NCI-H1092 treated with DMSO at 0.1 percent for 48 hours (cell line): ENCODE measurements at regions not wholly inside any gene's neighbourhood (a gene's known extent, or its start where the extent isn't known, plus 50 kb on each side); places are given as distances from the start of the nearest gene placed in this dataset.

ENCODE experiments used
- DNase-seq: peaks from one replicate; lab custom pipeline; 2025; lab: John Stamatoyannopoulos, UW

GRCh38 chr22:47228767-47229166 is 466.3 kb downstream of the TBC1D22A start:
- DNase-seq, result no peak

- no peak for DNase-seq
Measured at GRCh38 chr22:47225931-47226633, 463.6 kb downstream of the TBC1D22A start.

DNA sequence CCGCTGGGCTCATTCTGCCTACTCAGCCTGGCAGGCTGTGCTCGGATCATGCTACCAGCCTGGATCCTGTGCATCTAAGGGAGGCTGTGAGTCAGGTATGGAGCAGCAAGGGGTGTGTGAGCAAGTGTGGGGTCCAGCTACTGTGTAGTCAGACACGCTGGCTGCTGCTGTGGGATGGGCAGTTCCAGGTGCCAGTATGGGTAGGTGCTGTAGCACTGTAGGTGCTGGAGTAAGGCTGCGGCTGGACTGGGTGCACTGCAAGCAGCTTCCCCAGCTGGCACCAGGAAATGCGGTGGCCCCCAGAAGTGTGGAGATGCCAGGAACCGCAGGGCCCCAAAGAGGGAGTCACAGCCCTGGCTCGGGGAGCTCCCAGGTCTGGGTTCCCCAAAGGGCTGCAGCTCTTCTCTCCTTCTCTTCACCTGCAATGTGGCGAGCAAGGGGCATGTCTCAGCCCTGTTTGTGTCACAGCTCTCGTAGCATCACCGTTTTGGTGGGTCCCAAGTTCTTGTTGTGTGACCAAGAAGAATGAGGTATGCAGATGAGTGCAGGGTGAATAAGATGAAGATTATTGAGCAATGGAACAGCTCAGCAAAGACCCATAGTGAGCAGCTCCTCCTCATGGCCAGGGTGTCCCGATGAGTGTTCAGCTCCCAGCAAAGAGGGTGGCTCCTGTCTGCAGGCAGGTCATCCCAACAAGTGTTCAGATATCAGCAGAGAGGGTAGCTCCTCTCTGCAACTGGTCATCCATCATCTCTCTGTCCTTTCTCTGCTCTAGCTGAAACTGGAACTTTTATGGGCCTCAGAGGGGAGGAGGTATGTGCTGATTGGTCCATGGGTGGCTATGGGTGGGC is 462.9 kb downstream of the TBC1D22A start:
- DNase-seq, result no peak
